Natural killer cell (primary cell): ENCODE measurements at regions not wholly inside any gene's neighbourhood (a gene's known extent, or its start where the extent isn't known, plus 50 kb on each side); places are given as distances from the start of the nearest gene placed in this dataset.

Experiments used
- ATAC-seq, 3 donors: fragments of 150-1000 bp in 2 of 3; fragments of 200-7000 bp in 1 of 3; cut with Tn5 transposase; 1 replicate in 1 of 3; 2 replicates in 2 of 3; pipeline ENCODE4 v1.10.0; 2021; ENCODE audit warnings: mild to moderate bottlenecking in 2 of 3, moderate library complexity in 2 of 3
- DNase-seq, 2 donors: peaks; one replicate each; pipeline versions ENCODE4 v3.0.0 to v3.0.0-alpha.2; 2013 to 2021; ENCODE audit warnings: mixed read lengths in 1 of 2
- H3K27ac ChIP-seq: one replicate; pipeline ENCODE4 v1.5.1; 2013; ENCODE audit warnings: mild to moderate bottlenecking, low read length
- H3K27me3 ChIP-seq: one replicate; pipeline ENCODE4 v1.6.1; 2013; ENCODE audit warnings: low read length; ENCODE audit not compliant: control insufficient read depth, insufficient read depth
- H3K36me3 ChIP-seq: one replicate; pipeline ENCODE4 v1.6.1; 2013; ENCODE audit warnings: low read length; ENCODE audit not compliant: control insufficient read depth, insufficient read depth
- H3K4me1 ChIP-seq: one replicate; pipeline ENCODE4 v1.6.1; 2013; ENCODE audit warnings: low read length; ENCODE audit not compliant: control insufficient read depth, insufficient read depth
- H3K4me3 ChIP-seq: one replicate; pipeline ENCODE4 v1.5.1; 2013; ENCODE audit warnings: low read length
- H3K9me3 ChIP-seq: one replicate; pipeline ENCODE4 v1.6.1; 2013; ENCODE audit warnings: low read length; ENCODE audit not compliant: control insufficient read depth, insufficient read depth
- H3K27ac Mint-ChIP-seq, 2 donors: one replicate each; pipeline ENCODE4 v1.8.0; 2022; ENCODE audit warnings: mild to moderate bottlenecking in 2 of 2, mixed read lengths in 2 of 2, moderate library complexity in 1 of 2
- H3K27me3 Mint-ChIP-seq, 2 donors: one replicate each; pipeline ENCODE4 v1.8.0; 2022; ENCODE audit warnings: low read depth in 2 of 2, mixed read lengths in 2 of 2
- H3K36me3 Mint-ChIP-seq: one replicate; pipeline ENCODE4 v1.8.0; 2022; ENCODE audit warnings: mixed read lengths
- H3K4me1 Mint-ChIP-seq, 2 donors: one replicate each; pipeline ENCODE4 v1.8.0; 2022; ENCODE audit warnings: mixed read lengths in 2 of 2
- H3K4me3 Mint-ChIP-seq: one replicate; pipeline ENCODE4 v1.8.0; 2022; ENCODE audit warnings: mild to moderate bottlenecking, moderate library complexity, mixed read lengths
- H3K9me3 Mint-ChIP-seq, 2 donors: one replicate each; pipeline ENCODE4 v1.8.0; 2022; ENCODE audit warnings: mixed read lengths in 2 of 2
- WGBS: methylation state at CpG from one replicate; pipeline ENCODE4 v1.1.7; 2013; ENCODE audit warnings: missing lambda C conversion rate; ENCODE audit not compliant: insufficient coverage; 5-methylcytosine and 5-hydroxymethylcytosine counted together
- intact Hi-C: fragments of 100-400 bp; cut with micrococcal nuclease; formaldehyde crosslinking; loops from one replicate; pipeline ENCODE4 v1.14.2; 2022
- TF ChIP-seq, protein P1 (sequence below): fragments of 200-600 bp; IDR thresholded peaks from one replicate; pipeline ENCODE4 v1.8.0; 2022; ENCODE audit warnings: antibody characterized with exemption

DNA sequence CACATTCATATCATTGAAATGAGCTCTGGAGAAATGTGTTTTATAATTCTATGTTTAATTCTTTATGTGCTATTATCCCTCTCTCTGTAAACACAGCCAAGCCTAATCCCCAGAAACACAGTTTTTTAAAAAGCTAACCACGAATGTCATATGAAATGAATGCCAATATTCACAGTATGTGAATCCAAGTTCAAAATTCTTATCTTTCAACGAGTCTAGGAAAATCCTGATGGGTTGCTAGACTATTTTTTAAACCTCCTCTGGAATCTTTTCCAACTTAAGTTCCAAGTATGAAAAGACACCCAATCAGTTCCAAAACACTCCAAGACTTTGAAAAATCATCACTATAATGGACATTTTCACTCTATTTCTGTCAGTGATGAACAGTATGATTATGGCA lies 689.3 kb downstream of the HACE1 start:
- no peak overlapping the region for H3K27ac Mint-ChIP-seq
- intact Hi-C loops: no loop called here

DNA sequence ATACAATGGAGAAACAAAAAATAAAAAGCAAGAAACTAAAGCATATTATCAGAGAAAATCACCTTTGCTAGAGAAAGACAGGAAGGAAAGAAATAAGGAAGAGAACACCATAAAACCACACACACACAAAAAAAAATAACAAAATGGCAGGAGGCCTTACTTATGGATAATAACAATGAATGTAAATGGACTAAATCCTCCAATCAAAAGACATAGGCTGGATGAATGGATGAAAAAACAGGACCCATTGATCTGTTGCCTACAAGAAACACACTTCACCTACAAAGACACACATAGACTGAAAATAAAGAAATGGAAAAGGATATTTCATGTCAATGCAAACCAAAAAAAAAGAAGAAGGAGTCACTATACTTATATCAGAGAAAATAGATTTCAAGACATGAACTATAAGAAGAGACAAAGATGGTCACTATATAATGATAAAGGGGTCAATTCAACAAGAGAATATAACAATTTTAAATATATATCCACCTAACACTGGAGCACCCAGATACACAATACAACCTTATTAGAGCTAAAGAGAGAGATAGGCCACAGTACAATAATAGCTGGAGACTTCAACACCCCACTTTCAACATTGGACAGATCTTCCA lies 693.6 kb downstream of the HACE1 start:
- no peak overlapping the region for H3K27ac ChIP-seq
- H3K27me3 ChIP-seq: no peaks in the 10 kb centered on the region
- no peak for ATAC-seq
- no peak overlapping the region for H3K4me3 Mint-ChIP-seq
- H3K4me1 Mint-ChIP-seq: no peaks in the 10 kb centered on the region
- H3K4me3 ChIP-seq: no peak overlapping the region
- H3K36me3 Mint-ChIP-seq: peaks cover 9% of the 10 kb centered on the region
- no peaks in the 10 kb centered on the region for H3K4me1 ChIP-seq
- no peak for DNase-seq
- H3K9me3 Mint-ChIP-seq: peaks cover 16 to 23% of the 10 kb centered on the region in 2 donors
- H3K36me3 ChIP-seq: no peaks in the 10 kb centered on the region
- TF ChIP-seq, protein P1, sequence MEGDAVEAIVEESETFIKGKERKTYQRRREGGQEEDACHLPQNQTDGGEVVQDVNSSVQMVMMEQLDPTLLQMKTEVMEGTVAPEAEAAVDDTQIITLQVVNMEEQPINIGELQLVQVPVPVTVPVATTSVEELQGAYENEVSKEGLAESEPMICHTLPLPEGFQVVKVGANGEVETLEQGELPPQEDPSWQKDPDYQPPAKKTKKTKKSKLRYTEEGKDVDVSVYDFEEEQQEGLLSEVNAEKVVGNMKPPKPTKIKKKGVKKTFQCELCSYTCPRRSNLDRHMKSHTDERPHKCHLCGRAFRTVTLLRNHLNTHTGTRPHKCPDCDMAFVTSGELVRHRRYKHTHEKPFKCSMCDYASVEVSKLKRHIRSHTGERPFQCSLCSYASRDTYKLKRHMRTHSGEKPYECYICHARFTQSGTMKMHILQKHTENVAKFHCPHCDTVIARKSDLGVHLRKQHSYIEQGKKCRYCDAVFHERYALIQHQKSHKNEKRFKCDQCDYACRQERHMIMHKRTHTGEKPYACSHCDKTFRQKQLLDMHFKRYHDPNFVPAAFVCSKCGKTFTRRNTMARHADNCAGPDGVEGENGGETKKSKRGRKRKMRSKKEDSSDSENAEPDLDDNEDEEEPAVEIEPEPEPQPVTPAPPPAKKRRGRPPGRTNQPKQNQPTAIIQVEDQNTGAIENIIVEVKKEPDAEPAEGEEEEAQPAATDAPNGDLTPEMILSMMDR: no peak
- H3K27me3 Mint-ChIP-seq: no peaks in the 10 kb centered on the region
- no peak overlapping the region for H3K27ac Mint-ChIP-seq
- intact Hi-C loops: no loop called here
- H3K9me3 ChIP-seq: peaks cover 10% of the 10 kb centered on the region

More for the DNA sequence above, 689.3 kb downstream of the HACE1 start:
- Mint-ChIP-seq H3K9me3 (peaks cover 14 to 18% of the 10 kb centered on the region in 2 donors), H3K27me3 (no peaks in the 10 kb centered on the region), H3K36me3 (no peaks in the 10 kb centered on the region), H3K4me1 (no peaks in the 10 kb centered on the region), H3K4me3 (no peak overlapping the region)
- 61% methylated on average over 2 of the region's 2 CpGs for WGBS
- H3K4me3 ChIP-seq: no peak overlapping the region
- no peaks in the 10 kb centered on the region for H3K36me3 ChIP-seq
- TF ChIP-seq, protein P1: no peak
- H3K27me3 ChIP-seq: no peaks in the 10 kb centered on the region
- no peak for DNase-seq
- H3K9me3 ChIP-seq: peaks cover 2% of the 10 kb centered on the region
- no peak overlapping the region for H3K27ac ChIP-seq
- no peak for ATAC-seq
- H3K4me1 ChIP-seq: no peaks in the 10 kb centered on the region

DNA sequence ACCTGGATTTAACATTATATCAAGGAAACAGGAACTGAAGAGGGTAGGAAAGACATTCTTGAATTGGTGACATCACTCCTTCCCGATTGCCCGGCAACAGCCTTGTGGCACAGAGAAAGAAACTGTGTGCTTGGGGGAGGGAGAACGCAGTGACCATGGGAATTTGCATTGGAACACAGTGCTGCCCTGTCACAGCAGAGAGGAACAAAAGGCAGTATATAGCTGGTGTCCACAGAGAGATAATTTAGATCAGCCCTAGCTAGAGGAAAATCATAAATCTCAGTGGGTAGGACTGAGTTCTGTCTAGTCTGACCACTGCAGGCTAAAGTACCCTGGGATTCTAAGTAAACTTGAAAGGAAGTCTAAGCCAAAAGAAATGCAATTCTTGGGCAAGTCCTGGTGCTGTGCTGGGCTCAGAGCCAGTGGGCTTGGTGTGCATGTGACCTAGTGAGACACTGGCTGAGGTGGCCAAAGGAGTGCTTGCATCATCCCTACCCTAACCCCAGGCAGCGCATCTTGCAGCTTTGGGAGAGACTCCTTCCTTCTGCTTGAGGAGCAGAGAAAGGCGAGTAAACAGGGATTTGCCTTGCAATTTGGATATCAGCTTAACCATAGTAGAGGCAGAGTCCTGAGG lies 697.6 kb downstream of the HACE1 start:
- Mint-ChIP-seq H3K27ac (no peak overlapping the region), H3K27me3 (no peaks in the 10 kb centered on the region), H3K4me3 (no peak overlapping the region), H3K4me1 (no peaks in the 10 kb centered on the region), H3K36me3 (peaks cover 9% of the 10 kb centered on the region), H3K9me3 (peaks cover 13 to 17% of the 10 kb centered on the region in 2 donors)
- TF ChIP-seq, protein P1: no peak
- WGBS: 93% methylated on average over 5 of the region's 5 CpGs
- no peak overlapping the region for H3K4me3 ChIP-seq
- no peak overlapping the region for H3K27ac ChIP-seq
- H3K27me3 ChIP-seq: no peaks in the 10 kb centered on the region
- peaks cover 8% of the 10 kb centered on the region for H3K9me3 ChIP-seq
- intact Hi-C loops: no loop called here
- ATAC-seq (no peak), DNase-seq (no peak)
- no peaks in the 10 kb centered on the region for H3K4me1 ChIP-seq
- H3K36me3 ChIP-seq: no peaks in the 10 kb centered on the region
